ENCODE measurements at regions not wholly inside any gene's neighbourhood (a gene's known extent, or its start where the extent isn't known, plus 50 kb on each side); places are given as distances from the start of the nearest gene placed in this dataset.

DNA sequence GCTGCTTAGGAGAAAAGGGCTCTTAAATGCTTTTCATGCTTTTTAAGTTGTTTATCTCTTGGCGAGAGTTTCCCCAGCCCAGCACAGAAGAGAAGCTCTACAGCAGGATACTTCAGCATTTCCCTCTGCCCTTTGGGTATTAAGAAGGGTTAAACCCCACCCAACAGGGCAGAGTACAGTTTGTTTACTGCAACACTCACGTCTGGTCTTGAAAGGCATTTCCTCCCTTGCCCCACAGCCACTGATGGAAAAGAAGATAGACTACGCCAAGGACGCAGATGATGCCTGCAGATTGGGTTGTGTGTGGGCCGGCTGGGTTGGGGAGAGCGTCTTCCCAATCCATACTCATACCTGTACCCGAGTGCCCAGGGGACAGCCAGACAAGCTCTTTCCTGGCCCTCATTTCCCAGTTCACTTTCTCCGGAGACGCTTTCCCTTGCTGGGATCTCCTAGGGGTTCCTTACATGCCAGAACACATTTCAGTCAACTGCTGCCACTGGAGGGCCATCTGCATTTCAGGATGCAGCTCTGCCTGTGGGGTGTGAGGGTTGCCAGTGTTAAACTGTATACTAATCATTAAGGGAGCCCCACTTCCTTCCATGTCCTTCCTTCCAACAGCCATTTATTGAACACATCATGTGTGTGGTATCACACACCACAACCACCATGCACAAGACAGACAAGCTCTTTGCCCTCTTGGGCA lies 96.5 kb upstream of the DHX15 start:
- TF ChIP-seq, protein P1, sequence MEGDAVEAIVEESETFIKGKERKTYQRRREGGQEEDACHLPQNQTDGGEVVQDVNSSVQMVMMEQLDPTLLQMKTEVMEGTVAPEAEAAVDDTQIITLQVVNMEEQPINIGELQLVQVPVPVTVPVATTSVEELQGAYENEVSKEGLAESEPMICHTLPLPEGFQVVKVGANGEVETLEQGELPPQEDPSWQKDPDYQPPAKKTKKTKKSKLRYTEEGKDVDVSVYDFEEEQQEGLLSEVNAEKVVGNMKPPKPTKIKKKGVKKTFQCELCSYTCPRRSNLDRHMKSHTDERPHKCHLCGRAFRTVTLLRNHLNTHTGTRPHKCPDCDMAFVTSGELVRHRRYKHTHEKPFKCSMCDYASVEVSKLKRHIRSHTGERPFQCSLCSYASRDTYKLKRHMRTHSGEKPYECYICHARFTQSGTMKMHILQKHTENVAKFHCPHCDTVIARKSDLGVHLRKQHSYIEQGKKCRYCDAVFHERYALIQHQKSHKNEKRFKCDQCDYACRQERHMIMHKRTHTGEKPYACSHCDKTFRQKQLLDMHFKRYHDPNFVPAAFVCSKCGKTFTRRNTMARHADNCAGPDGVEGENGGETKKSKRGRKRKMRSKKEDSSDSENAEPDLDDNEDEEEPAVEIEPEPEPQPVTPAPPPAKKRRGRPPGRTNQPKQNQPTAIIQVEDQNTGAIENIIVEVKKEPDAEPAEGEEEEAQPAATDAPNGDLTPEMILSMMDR (IDR thresholded peaks at IDR 0.05) = no peak
- TF ChIP-seq POLR2A (IDR thresholded peaks at IDR 0.05) = no peak
